H1 (cell line): ENCODE measurements at regions not wholly inside any gene's neighbourhood (a gene's known extent, or its start where the extent isn't known, plus 50 kb on each side); places are given as distances from the start of the nearest gene placed in this dataset.

Experiments
- ATF3 ChIP-seq: IDR thresholded peaks from 2 replicates; pipeline ENCODE4 v1.6.1; 2011; ENCODE audit warnings: low read depth, mild to moderate bottlenecking, low read length; ENCODE audit not compliant: insufficient read depth
- CHD7 ChIP-seq: fragments of 300-600 bp; sonication (generic); IDR thresholded peaks from 2 replicates; pipeline ENCODE4 v1.7.1; 2012; ENCODE audit warnings: low read length, moderate library complexity, mild to moderate bottlenecking, inconsistent platforms; ENCODE audit not compliant: insufficient replicate concordance
- NRF1 ChIP-seq: IDR thresholded peaks from 2 replicates; pipeline ENCODE4 v1.6.1; 2011; ENCODE audit warnings: mild to moderate bottlenecking, low read depth, low read length, improper control_type of control experiment

DNA sequence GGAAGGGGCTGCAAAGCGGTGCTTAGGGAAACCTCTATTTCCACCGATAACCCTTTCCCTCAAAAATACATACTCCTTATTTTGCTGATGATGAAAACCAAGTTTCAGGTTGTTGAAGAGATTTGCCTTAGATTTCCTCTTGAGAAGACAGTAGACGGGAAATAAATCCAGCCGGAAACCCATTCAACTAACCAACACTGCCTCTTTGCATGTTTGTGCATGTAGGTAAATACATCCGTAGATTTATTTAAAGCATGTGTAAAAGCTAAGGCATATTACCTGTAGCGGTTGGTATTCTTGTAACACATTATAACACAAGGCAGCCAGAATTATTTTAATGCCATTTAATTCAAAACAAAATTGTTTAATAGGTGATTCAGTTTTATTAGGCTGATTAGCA is 136.3 kb upstream of the SLC22A23 start (continued):
- TF ChIP-seq CHD7: no peak
- TF ChIP-seq ATF3: no peak
- no peak for TF ChIP-seq NRF1
- TF ChIP-seq, all 59 proteins: peak for 0
